Transverse colon (tissue), 4 donors: ENCODE measurements at regions not wholly inside any gene's neighbourhood (a gene's known extent, or its start where the extent isn't known, plus 50 kb on each side); places are given as distances from the start of the nearest gene placed in this dataset.

Experiments used
- DNase-seq: peaks from one replicate; pipeline ENCODE4 v3.0.0-alpha.2; 2019
- H3K27ac ChIP-seq, 4 donors: fragments of 200-600 bp; sonication (generic); 2 replicates each; pipeline ENCODE4 v1.5.1; 2016 to 2018; ENCODE audit warnings: inconsistent platforms in 4 of 4
- H3K27me3 ChIP-seq: fragments of 200-600 bp; sonication (generic); 2 replicates; pipeline ENCODE4 v1.5.1; 2017; ENCODE audit warnings: inconsistent platforms
- H3K36me3 ChIP-seq, 4 donors: fragments of 200-600 bp; sonication (generic); 2 replicates each; pipeline ENCODE4 v1.5.1; 2017 to 2019; ENCODE audit warnings: inconsistent platforms in 4 of 4
- H3K4me1 ChIP-seq, 4 donors: fragments of 200-600 bp; sonication (generic); 2 replicates each; pipeline ENCODE4 v1.5.1; 2017 to 2020; ENCODE audit warnings: inconsistent platforms in 4 of 4
- H3K4me3 ChIP-seq, 4 donors: fragments of 200-600 bp; sonication (generic); 1 replicate in 1 of 4; 2 replicates in 3 of 4; pipeline versions ENCODE4 v1.5.1 to v1.6.1; 2017 to 2019; ENCODE audit warnings: inconsistent platforms in 4 of 4
- H3K9me3 ChIP-seq, 2 donors: fragments of 200-600 bp; sonication (generic); 2 replicates each; pipeline ENCODE4 v1.5.1; 2017 to 2019; ENCODE audit warnings: inconsistent platforms in 2 of 2
- EP300 ChIP-seq: sonication (generic); formaldehyde crosslinking; IDR thresholded peaks from one replicate; pipeline ENCODE4 v1.6.1; 2017; ENCODE audit warnings: antibody characterized with exemption, low read depth
- POLR2A ChIP-seq: fragments of 450-650 bp; IDR thresholded peaks from one replicate; pipeline ENCODE4 v1.6.1; 2016; ENCODE audit warnings: antibody characterized with exemption, mild to moderate bottlenecking, moderate library complexity
- POLR2AphosphoS5 ChIP-seq, 3 donors: sonication (generic); formaldehyde crosslinking; IDR thresholded peaks; one replicate each; pipeline ENCODE4 v1.6.1; 2016; ENCODE audit warnings: antibody characterized with exemption in 3 of 3
- WGBS, 2 donors: methylation state at CpG; one replicate each; pipeline ENCODE4 v1.1.5; 2018; ENCODE audit warnings: low coverage in 1 of 2; 5-methylcytosine and 5-hydroxymethylcytosine counted together
- in situ Hi-C, 4 donors: fragments of 200-750 bp; cut with MboI; loops; one replicate each; pipeline versions ENCODE4 v1.15.0 to v1.15.1; 2017; ENCODE audit warnings: low sequenced_read_pairs in 3 of 4, low pct_ligation_motif_present in 1 of 4, low pct_unique_long_range_greater_than_20kb in 1 of 4
- intact Hi-C: fragments of 100-400 bp; cut with DNase I; formaldehyde crosslinking; loops from one replicate; pipeline ENCODE4 v1.15.1; 2023; ENCODE audit warnings: low total_unique reads
- TF ChIP-seq, protein P1 (sequence below), 5 experiments: fragments of 200-600 bp in 3 of 5; fragments of 450-650 bp in 2 of 5; sonication (generic) in 3 of 5; IDR thresholded peaks; 1 replicate in 2 of 5; 2 replicates in 3 of 5; pipeline ENCODE4 v1.5.1; 2016 to 2017; ENCODE audit warnings: antibody characterized with exemption in 5 of 5, inconsistent platforms in 3 of 5, mild to moderate bottlenecking in 2 of 5, moderate library complexity in 1 of 5

DNA sequence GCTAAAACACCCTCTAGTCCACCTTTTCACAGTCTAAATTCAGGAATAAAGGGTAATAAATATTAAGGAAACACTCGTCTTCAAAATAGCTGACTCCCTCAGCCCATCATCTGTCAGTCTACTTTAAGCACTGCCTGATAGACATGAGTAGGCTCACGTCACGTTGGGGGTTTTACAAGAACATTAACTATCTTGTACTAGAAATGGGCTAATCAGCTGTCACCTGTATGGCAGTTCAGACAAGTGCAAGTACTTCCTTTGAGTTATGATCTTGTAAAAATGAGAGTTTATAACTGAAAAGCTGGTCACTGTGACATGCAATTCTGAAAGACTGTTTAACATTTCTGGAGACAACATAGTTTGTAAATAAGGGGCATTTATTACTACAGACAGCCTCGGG is 936.7 kb upstream of the CTNND2 start:
- intact Hi-C loops, result no loop called here
- in situ Hi-C loops, result no loop called here
- Histone ChIP-seq H3K27me3 (no peaks in the 10 kb centered on the region), H3K36me3 (no peaks in the 10 kb centered on the region), H3K27ac (no peak overlapping the region), H3K4me3 (no peak overlapping the region), H3K4me1 (no peaks in the 10 kb centered on the region), H3K9me3 (peaks cover 0 to 4% of the 10 kb centered on the region in 2 donors)
- 34 to 63% methylated on average over 1 to 4 of the region's 4 CpGs for WGBS, 2 donors
- DNase-seq, result no peak
- TF ChIP-seq POLR2AphosphoS5 (IDR thresholded peaks at IDR 0.05), result no peak
- TF ChIP-seq, protein P1, sequence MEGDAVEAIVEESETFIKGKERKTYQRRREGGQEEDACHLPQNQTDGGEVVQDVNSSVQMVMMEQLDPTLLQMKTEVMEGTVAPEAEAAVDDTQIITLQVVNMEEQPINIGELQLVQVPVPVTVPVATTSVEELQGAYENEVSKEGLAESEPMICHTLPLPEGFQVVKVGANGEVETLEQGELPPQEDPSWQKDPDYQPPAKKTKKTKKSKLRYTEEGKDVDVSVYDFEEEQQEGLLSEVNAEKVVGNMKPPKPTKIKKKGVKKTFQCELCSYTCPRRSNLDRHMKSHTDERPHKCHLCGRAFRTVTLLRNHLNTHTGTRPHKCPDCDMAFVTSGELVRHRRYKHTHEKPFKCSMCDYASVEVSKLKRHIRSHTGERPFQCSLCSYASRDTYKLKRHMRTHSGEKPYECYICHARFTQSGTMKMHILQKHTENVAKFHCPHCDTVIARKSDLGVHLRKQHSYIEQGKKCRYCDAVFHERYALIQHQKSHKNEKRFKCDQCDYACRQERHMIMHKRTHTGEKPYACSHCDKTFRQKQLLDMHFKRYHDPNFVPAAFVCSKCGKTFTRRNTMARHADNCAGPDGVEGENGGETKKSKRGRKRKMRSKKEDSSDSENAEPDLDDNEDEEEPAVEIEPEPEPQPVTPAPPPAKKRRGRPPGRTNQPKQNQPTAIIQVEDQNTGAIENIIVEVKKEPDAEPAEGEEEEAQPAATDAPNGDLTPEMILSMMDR (IDR thresholded peaks at IDR 0.05), result no peak
- TF ChIP-seq POLR2A, result no peak
- TF ChIP-seq EP300, result no peak

DNA sequence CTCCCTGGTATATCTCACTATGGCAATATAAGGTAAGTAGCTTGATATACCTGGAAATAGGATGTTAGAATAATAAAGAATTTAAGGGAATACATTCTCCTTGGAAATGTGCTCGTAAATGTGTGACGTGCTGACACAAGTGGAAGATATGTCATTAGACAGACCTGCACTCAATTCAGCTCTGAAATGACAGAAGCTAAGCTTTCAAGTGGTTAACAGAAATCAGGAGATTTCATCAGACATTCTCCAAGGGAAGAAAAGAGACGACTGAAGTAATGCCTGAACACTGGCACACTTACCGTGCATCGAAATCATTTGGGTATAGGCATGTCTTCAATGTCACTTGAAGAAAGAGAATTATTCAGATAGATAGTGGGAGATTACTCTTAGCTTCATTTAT is 933.3 kb upstream of the CTNND2 start:
- Histone ChIP-seq H3K36me3 (no peaks in the 10 kb centered on the region), H3K27me3 (no peaks in the 10 kb centered on the region), H3K4me1 (no peaks in the 10 kb centered on the region), H3K27ac (no peak overlapping the region), H3K9me3 (peaks cover 0 to 4% of the 10 kb centered on the region in 2 donors), H3K4me3 (no peak overlapping the region)
- TF ChIP-seq POLR2A (no peak), EP300 (no peak), POLR2AphosphoS5 (IDR thresholded peaks at IDR 0.05) (no peak)
- TF ChIP-seq, protein P1 (IDR thresholded peaks at IDR 0.05), result no peak
- intact Hi-C loops (no loop called here), in situ Hi-C loops (no loop called here)
- no peak for DNase-seq
- 68 to 81% methylated on average over 4 to 5 of the region's 5 CpGs for WGBS, 2 donors

DNA sequence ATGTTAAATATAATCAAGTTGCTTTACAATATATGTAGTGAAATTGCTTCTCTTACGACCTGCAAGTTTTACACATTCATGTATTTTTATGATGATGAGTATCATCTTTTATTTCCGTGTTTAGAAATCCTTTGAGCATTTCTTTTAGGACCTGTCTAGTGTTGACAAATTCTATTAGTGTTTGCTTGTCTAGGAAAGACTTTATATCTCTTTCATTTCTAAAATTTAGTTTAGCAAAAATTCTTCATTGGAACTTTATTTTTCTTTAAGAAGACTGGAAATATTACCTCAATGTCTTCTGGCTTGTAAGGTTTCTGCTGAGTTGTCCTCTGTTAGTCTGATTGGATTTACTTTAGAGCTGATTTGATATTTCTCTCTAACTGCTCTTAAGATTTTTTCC is 920.9 kb upstream of the CTNND2 start:
- intact Hi-C loops, result no loop called here
- Histone ChIP-seq H3K27me3 (no peaks in the 10 kb centered on the region), H3K9me3 (peaks cover 13 to 15% of the 10 kb centered on the region in 2 donors), H3K27ac (no peak overlapping the region), H3K4me3 (no peak overlapping the region), H3K4me1 (no peaks in the 10 kb centered on the region), H3K36me3 (no peaks in the 10 kb centered on the region)
- no peak for DNase-seq
- in situ Hi-C loops, result no loop called here
- TF ChIP-seq POLR2AphosphoS5 (IDR thresholded peaks at IDR 0.05) (no peak), POLR2A (no peak), EP300 (no peak)
- TF ChIP-seq, protein P1 (IDR thresholded peaks at IDR 0.05), result no peak
- 73 to 75% methylated on average over 2 of the region's 2 CpGs for WGBS, 2 donors

DNA sequence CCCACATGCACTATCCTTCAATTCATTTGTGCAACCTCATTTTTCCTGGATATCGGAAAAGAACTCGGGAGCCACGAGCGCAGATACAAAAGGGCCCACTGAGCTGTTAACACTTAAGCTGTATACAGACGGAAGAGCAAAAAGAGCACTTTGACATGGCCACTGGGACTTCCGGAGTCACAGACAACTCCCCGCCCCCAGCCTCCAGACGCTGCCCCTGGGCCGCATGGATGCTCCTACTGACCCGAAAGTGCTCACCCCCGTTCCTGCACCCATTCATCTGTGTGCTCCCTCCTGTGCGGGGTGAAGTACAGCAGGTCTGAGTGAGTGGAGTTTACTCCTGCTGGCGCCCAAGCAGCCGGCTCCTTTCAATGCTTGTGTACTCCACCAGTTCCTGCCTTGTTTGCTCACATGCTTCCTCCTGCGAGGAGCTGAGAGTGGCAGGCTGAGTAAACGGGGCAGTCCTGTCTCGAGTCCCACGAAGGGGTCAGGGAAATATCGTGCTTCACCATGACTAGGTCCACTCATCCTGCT is 901.0 kb upstream of the CTNND2 start:
- no peak overlapping the region for H3K4me3 ChIP-seq
- DNase-seq, result no peak
- H3K36me3 ChIP-seq, result no peaks in the 10 kb centered on the region
- 85% methylated on average over 10 to 19 of the region's 19 CpGs for WGBS, 2 donors
- no peaks in the 10 kb centered on the region for H3K9me3 ChIP-seq
- intact Hi-C loops, result no loop called here
- in situ Hi-C loops, result no loop called here
- no peaks in the 10 kb centered on the region for H3K27me3 ChIP-seq
- TF ChIP-seq EP300 (no peak), POLR2AphosphoS5 (IDR thresholded peaks at IDR 0.05) (no peak), POLR2A (no peak)
- TF ChIP-seq, protein P1 (IDR thresholded peaks at IDR 0.05), result no peak
- no peaks in the 10 kb centered on the region for H3K4me1 ChIP-seq
- H3K27ac ChIP-seq, result no peak overlapping the region
